Lung (tissue), 11 donors: ENCODE measurements at regions not wholly inside any gene's neighbourhood (a gene's known extent, or its start where the extent isn't known, plus 50 kb on each side); places are given as distances from the start of the nearest gene placed in this dataset.
"Not testable (repeated sequence)": the region's sequence is repeated elsewhere in the genome, so short reads cannot be mapped to it uniquely, and the experiment has no call there.

ENCODE experiments used
- ATAC-seq: fragments of 200-7000 bp; cut with Tn5 transposase; one replicate; pipeline ENCODE4 v1.9.1; 2020; ENCODE audit warnings: moderate number of reproducible peaks; ENCODE audit not compliant: insufficient read depth, low FRiP score
- DNase-seq, 3 donors: peaks; one replicate each; pipeline ENCODE4 v3.0.0-alpha.2; 2013 to 2017
- H3K27ac ChIP-seq, 2 donors: one replicate each; pipeline ENCODE4 v1.5.1; 2013; ENCODE audit warnings: mild to moderate bottlenecking in 2 of 2, moderate library complexity in 2 of 2, control low read depth in 1 of 2, inconsistent platforms in 1 of 2, low read depth in 1 of 2, low read length in 1 of 2
- H3K27me3 ChIP-seq, 3 donors: one replicate each; pipeline ENCODE4 v1.5.1; 2013; ENCODE audit warnings: low read length in 2 of 3; ENCODE audit not compliant: control insufficient read depth in 3 of 3, insufficient read depth in 3 of 3
- H3K36me3 ChIP-seq, 4 donors: one replicate each; pipeline ENCODE4 v1.5.1; 2013; ENCODE audit warnings: low read length in 4 of 4, mild to moderate bottlenecking in 1 of 4, moderate library complexity in 1 of 4; ENCODE audit not compliant: control insufficient read depth in 4 of 4, insufficient read depth in 4 of 4
- H3K4me1 ChIP-seq, 5 donors: one replicate each; pipeline ENCODE4 v1.5.1; 2013; ENCODE audit warnings: low read length in 5 of 5, mild to moderate bottlenecking in 2 of 5, moderate library complexity in 1 of 5; ENCODE audit not compliant: control insufficient read depth in 5 of 5, insufficient read depth in 5 of 5
- H3K4me3 ChIP-seq: one replicate; pipeline ENCODE4 v1.5.1; 2013; ENCODE audit warnings: mild to moderate bottlenecking, control low read depth, moderate library complexity
- H3K9ac ChIP-seq, 2 donors: one replicate each; pipeline ENCODE4 v1.5.1; 2013; ENCODE audit warnings: low read length in 2 of 2, control low read depth in 1 of 2; ENCODE audit not compliant: insufficient read depth in 1 of 2
- H3K9me3 ChIP-seq, 4 donors: one replicate each; pipeline ENCODE4 v1.5.1; 2013; ENCODE audit warnings: low read length in 3 of 4, mild to moderate bottlenecking in 1 of 4, moderate library complexity in 1 of 4; ENCODE audit not compliant: control insufficient read depth in 4 of 4, insufficient read depth in 3 of 4
- WGBS, 2 donors: extraction: QIAGEN DNeasy Blood & Tissue Kit; methylation state at CpG; one replicate each; pipeline ENCODE4 v1.1.7; 2013; 5-methylcytosine and 5-hydroxymethylcytosine counted together
- TF ChIP-seq, protein P1 (sequence below): IDR thresholded peaks from 2 replicates; pipeline ENCODE4 v1.5.1; 2012; ENCODE audit warnings: mild to moderate bottlenecking; ENCODE audit errors: control extremely low read depth, extremely low read depth
- donor health status: control.
- donor health status: control.
- donor health status: Bipolar disorder and iron deficiency.
- donor health status: healthy.
- donor health status: DM: yes; HTN: yes; CAD: no.

DNA sequence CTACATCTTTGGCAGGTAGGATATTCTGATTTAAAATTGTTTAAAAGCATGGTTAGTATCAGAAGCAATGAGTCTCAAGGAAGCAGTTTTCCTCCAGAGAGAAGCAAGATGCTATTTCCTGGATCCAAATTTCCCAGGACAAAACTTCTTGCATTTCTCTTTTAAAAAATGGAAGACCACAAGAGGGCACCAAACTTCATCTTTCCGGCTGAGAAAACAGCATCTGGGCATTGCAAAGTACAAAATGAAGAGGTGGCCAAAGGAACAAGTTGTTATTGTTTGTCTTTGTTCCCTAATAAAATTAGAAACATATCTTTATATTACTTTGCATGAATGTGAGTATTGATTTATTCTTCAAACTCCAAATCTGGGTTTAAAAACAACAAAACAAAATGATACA is 60.0 kb upstream of the LRCH1 start:
- TF ChIP-seq, protein P1, sequence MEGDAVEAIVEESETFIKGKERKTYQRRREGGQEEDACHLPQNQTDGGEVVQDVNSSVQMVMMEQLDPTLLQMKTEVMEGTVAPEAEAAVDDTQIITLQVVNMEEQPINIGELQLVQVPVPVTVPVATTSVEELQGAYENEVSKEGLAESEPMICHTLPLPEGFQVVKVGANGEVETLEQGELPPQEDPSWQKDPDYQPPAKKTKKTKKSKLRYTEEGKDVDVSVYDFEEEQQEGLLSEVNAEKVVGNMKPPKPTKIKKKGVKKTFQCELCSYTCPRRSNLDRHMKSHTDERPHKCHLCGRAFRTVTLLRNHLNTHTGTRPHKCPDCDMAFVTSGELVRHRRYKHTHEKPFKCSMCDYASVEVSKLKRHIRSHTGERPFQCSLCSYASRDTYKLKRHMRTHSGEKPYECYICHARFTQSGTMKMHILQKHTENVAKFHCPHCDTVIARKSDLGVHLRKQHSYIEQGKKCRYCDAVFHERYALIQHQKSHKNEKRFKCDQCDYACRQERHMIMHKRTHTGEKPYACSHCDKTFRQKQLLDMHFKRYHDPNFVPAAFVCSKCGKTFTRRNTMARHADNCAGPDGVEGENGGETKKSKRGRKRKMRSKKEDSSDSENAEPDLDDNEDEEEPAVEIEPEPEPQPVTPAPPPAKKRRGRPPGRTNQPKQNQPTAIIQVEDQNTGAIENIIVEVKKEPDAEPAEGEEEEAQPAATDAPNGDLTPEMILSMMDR = peak; percentile 44
- Histone ChIP-seq H3K4me3 (no peak overlapping the region), H3K36me3 (no peaks in the 10 kb centered on the region), H3K27ac (no peak overlapping the region), H3K4me1 (no peaks in the 10 kb centered on the region), H3K9me3 (no peaks in the 10 kb centered on the region), H3K27me3 (no peaks in the 10 kb centered on the region), H3K9ac (no peak overlapping the region)
- DNase-seq (peak; percentile 23 to 81 (median 81)), ATAC-seq (no peak)
- 0% methylated on average over 1 of the region's 1 CpG for WGBS, 2 donors

DNA sequence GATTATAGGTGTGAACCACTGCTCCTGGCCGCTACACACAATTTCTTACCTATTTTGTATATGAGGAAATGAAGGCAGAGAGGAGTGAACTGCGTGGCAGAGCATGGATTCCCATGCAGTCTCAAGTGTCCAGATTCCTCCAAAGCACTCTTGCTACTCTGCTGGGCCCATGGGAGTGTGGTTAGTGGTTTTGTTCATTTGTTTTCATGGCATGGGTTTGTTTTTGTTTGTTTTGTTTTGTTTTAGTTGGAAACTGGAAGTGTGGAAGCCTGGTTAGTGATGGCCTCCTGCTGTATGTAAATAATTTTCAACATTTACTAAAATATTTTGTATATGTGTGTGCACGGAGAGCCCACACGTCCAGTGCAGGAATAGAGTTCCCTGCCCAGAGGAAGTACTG is 61.3 kb upstream of the LRCH1 start:
- TF ChIP-seq, protein P1 = no peak
- WGBS, 2 donors = 83 to 87% methylated on average over 4 of the region's 4 CpGs
- Histone ChIP-seq H3K36me3 (no peaks in the 10 kb centered on the region), H3K9me3 (no peaks in the 10 kb centered on the region), H3K9ac (no peak overlapping the region), H3K4me3 (no peak overlapping the region), H3K27ac (no peak overlapping the region), H3K27me3 (no peaks in the 10 kb centered on the region), H3K4me1 (no peaks in the 10 kb centered on the region)
- DNase-seq (no peak), ATAC-seq (no peak)

- DNase-seq, H3K36me3 ChIP-seq, H3K9me3 ChIP-seq, ATAC-seq, H3K9ac ChIP-seq, H3K27me3 ChIP-seq, H3K4me1 ChIP-seq, H3K4me3 ChIP-seq, H3K27ac ChIP-seq: not testable (repeated sequence)
- 94 to 95% methylated on average over 14 of the region's 14 CpGs for WGBS, 2 donors
Measured at GRCh38 chr13:46490713-46491112, 62.3 kb upstream of the LRCH1 start.

GRCh38 chr13:46490129-46490528 is 62.8 kb upstream of the LRCH1 start:
- peaks cover 0 to 6% (median under 1%) of the 10 kb centered on the region in 4 donors for H3K9me3 ChIP-seq
- H3K9ac ChIP-seq = no peak overlapping the region
- H3K27ac ChIP-seq = no peak overlapping the region
- no peaks in the 10 kb centered on the region for H3K27me3 ChIP-seq
- H3K4me3 ChIP-seq = no peak overlapping the region
- no peaks in the 10 kb centered on the region for H3K36me3 ChIP-seq
- TF ChIP-seq, protein P1 = no peak
- DNase-seq (no peak), ATAC-seq (no peak)
- WGBS, 2 donors = 56 to 67% methylated on average over 2 of the region's 2 CpGs
- no peaks in the 10 kb centered on the region for H3K4me1 ChIP-seq
